Left lung (tissue), 4 donors: ENCODE measurements at regions not wholly inside any gene's neighbourhood (a gene's known extent, or its start where the extent isn't known, plus 50 kb on each side); places are given as distances from the start of the nearest gene placed in this dataset.

Experiments used
- ATAC-seq: fragments of 200-7000 bp; cut with Tn5 transposase; one replicate; pipeline ENCODE4 v1.9.1; 2020; ENCODE audit warnings: moderate library complexity
- DNase-seq, 4 donors: peaks; one replicate each; pipeline ENCODE4 v3.0.0-alpha.2; 2013 to 2020
- H3K27ac ChIP-seq, 2 donors: fragments of 200-600 bp; sonication (generic) in 1 of 2; one replicate each; pipeline versions ENCODE4 v1.5.0 to v1.8.0; 2020 to 2021
- H3K27me3 ChIP-seq, 2 donors: fragments of 200-600 bp; sonication (generic) in 1 of 2; one replicate each; pipeline versions ENCODE4 v1.5.0 to v1.8.0; 2020 to 2021
- H3K36me3 ChIP-seq, 2 donors: fragments of 200-600 bp; sonication (generic) in 1 of 2; one replicate each; pipeline versions ENCODE4 v1.5.0 to v1.8.0; 2020 to 2021
- H3K4me1 ChIP-seq, 2 donors: fragments of 200-600 bp; one replicate each; pipeline ENCODE4 v1.8.0; 2021
- H3K4me3 ChIP-seq, 2 donors: fragments of 200-600 bp; sonication (generic) in 1 of 2; one replicate each; pipeline versions ENCODE4 v1.5.0 to v1.8.0; 2020 to 2021; ENCODE audit warnings: mild to moderate bottlenecking in 1 of 2
- H3K9me3 ChIP-seq, 2 donors: fragments of 200-600 bp; sonication (generic) in 1 of 2; one replicate each; pipeline versions ENCODE4 v1.5.0 to v1.8.0; 2020 to 2021
- intact Hi-C, 2 donors: fragments of 100-400 bp; cut with DNase I; formaldehyde crosslinking; loops; one replicate each; pipeline versions ENCODE4 v1.11.2 to v1.14.2; 2022
- TF ChIP-seq, protein P1 (sequence below), 2 donors: fragments of 200-600 bp; sonication (generic) in 1 of 2; IDR thresholded peaks; one replicate each; pipeline versions ENCODE4 v1.5.0 to v1.8.0; 2021; ENCODE audit warnings: antibody characterized with exemption in 2 of 2
- donor health status: DM: no; HTN: yes; CAD: no.
- donor health status: DM: no; HTN: no; CAD: no.

GRCh38 chr12:127538316-127538715 is 728.7 kb upstream of the TMEM132C start:
- DNase-seq: no peak
- intact Hi-C loops: no loop called here

DNA sequence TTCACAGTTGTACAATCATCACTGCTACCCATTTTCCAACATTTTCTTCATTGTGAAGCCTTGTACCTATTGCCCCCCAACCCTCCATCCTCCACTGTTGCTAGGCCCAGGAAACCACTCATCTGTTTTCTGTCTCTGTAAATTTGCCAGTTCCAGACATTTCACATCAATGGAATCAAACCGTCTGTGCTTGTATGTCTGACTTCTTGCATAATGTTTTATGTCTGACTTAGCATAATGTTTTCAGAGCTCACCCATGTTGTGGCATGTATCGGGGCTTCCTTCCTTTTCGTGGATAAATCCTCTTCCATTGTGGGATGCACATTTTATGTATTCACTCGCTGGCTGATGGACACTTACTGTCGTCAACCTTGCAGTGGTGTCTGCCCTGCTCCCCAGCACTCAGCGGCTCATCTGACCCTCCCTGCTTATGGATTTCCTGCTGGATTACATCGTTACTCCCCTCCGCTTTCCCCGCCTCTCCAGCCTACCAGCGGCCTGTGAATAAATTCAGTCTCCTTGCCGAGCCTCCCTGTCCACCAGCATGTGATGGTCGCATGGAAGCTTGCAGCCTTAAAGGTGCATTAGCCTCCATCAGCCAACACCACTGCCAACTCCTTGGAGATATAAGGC is 727.6 kb upstream of the TMEM132C start:
- DNase-seq (no peak), ATAC-seq (no peak)
- Histone ChIP-seq H3K4me1 (no peaks in the 10 kb centered on the region), H3K27ac (no peak overlapping the region), H3K9me3 (peaks cover 0 to 6% of the 10 kb centered on the region in 2 donors), H3K36me3 (no peaks in the 10 kb centered on the region), H3K4me3 (no peak overlapping the region), H3K27me3 (no peaks in the 10 kb centered on the region)
- TF ChIP-seq, protein P1, sequence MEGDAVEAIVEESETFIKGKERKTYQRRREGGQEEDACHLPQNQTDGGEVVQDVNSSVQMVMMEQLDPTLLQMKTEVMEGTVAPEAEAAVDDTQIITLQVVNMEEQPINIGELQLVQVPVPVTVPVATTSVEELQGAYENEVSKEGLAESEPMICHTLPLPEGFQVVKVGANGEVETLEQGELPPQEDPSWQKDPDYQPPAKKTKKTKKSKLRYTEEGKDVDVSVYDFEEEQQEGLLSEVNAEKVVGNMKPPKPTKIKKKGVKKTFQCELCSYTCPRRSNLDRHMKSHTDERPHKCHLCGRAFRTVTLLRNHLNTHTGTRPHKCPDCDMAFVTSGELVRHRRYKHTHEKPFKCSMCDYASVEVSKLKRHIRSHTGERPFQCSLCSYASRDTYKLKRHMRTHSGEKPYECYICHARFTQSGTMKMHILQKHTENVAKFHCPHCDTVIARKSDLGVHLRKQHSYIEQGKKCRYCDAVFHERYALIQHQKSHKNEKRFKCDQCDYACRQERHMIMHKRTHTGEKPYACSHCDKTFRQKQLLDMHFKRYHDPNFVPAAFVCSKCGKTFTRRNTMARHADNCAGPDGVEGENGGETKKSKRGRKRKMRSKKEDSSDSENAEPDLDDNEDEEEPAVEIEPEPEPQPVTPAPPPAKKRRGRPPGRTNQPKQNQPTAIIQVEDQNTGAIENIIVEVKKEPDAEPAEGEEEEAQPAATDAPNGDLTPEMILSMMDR (IDR thresholded peaks at IDR 0.05): no peak
- intact Hi-C loops: no loop called here

More at GRCh38 chr12:127538316-127538715, 728.7 kb upstream of the TMEM132C start:
- Histone ChIP-seq H3K4me1 (no peaks in the 10 kb centered on the region), H3K4me3 (no peak overlapping the region), H3K27me3 (no peaks in the 10 kb centered on the region), H3K9me3 (peaks cover 0 to 6% of the 10 kb centered on the region in 2 donors), H3K36me3 (no peaks in the 10 kb centered on the region), H3K27ac (no peak overlapping the region)
- no peak for ATAC-seq
- TF ChIP-seq, protein P1 (IDR thresholded peaks at IDR 0.05): no peak

DNA sequence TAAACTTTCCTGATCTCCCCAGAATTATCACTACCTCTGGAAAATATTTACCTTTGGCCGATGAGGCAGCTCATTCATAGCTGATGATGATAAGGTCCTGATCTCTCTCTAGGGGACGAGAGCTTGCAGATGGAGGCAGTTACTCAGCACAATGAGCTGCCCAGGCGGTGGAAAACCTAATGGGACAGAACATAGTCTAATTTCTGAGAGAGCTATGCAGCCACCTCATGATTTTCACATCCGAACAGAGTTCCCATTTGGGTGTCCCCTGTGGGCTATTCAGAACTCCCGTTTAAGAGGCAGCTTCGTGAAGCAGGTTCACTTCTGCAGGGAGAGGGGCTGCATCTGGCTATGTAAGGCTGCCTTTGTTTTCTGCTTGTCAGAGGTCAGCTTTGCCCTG is 724.6 kb upstream of the TMEM132C start:
- no peaks in the 10 kb centered on the region for H3K4me1 ChIP-seq
- no peak overlapping the region for H3K27ac ChIP-seq
- no peaks in the 10 kb centered on the region for H3K36me3 ChIP-seq
- intact Hi-C loops: no loop called here
- no peaks in the 10 kb centered on the region for H3K27me3 ChIP-seq
- no peak overlapping the region for H3K4me3 ChIP-seq
- ATAC-seq (no peak), DNase-seq (no peak)
- TF ChIP-seq, protein P1 (IDR thresholded peaks at IDR 0.05): no peak
- H3K9me3 ChIP-seq: peaks cover 0 to 2% of the 10 kb centered on the region in 2 donors

DNA sequence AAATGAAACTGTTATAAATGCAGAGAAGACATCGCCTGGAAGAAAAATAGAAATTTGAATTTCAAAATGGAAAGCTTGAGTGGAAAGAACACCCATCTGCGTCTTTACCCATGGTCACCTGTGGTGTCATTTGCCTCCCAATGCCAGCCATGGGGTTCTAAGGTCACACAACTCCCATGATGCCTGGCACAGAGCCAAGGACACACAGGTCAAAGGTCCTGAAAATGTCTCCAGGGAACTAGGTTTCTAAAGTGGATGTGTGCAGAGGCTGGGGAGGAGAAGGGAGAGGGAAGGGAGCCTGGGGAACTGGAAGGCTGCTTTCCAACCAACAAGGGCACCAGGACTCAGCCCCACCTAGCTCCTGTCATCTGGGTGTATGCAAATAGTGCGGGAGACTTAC is 724.0 kb upstream of the TMEM132C start:
- Histone ChIP-seq H3K4me3 (no peak overlapping the region), H3K27me3 (no peaks in the 10 kb centered on the region), H3K4me1 (no peaks in the 10 kb centered on the region), H3K27ac (no peak overlapping the region), H3K9me3 (peaks cover 0 to 2% of the 10 kb centered on the region in 2 donors), H3K36me3 (no peaks in the 10 kb centered on the region)
- intact Hi-C loops: no loop called here
- ATAC-seq (no peak), DNase-seq (no peak)
- TF ChIP-seq, protein P1 (IDR thresholded peaks at IDR 0.05): no peak

- H3K36me3 ChIP-seq: no peaks in the 10 kb centered on the region
- no peak for ATAC-seq
- H3K4me3 ChIP-seq: no peak overlapping the region
- no peaks in the 10 kb centered on the region for H3K9me3 ChIP-seq
- TF ChIP-seq, protein P1 (IDR thresholded peaks at IDR 0.05): no peak
- DNase-seq: no peak
- intact Hi-C loops: no loop called here
- H3K27me3 ChIP-seq: no peaks in the 10 kb centered on the region
- no peak overlapping the region for H3K27ac ChIP-seq
- no peaks in the 10 kb centered on the region for H3K4me1 ChIP-seq
These were observed 720.1 kb upstream of the TMEM132C start for GRCh38 chr12:127546721-127547505.
